HG02763 (cell line): ENCODE measurements at regions not wholly inside any gene's neighbourhood (a gene's known extent, or its start where the extent isn't known, plus 50 kb on each side); places are given as distances from the start of the nearest gene placed in this dataset.
"Not testable (repeated sequence)": the region's sequence is repeated elsewhere in the genome, so short reads cannot be mapped to it uniquely, and the experiment has no call there.

Experiments
- ATAC-seq: cut with Tn5 transposase; IDR thresholded peaks from one replicate; pipeline ENCODE4 v1.9.1; 2021; ENCODE audit warnings: mild to moderate bottlenecking, moderate library complexity; ENCODE audit not compliant: unreplicated experiment

- ATAC-seq: not testable (repeated sequence)
These were observed 102.8 kb upstream of the KCNMA1 start for GRCh38 chr10:77740396-77740795.

DNA sequence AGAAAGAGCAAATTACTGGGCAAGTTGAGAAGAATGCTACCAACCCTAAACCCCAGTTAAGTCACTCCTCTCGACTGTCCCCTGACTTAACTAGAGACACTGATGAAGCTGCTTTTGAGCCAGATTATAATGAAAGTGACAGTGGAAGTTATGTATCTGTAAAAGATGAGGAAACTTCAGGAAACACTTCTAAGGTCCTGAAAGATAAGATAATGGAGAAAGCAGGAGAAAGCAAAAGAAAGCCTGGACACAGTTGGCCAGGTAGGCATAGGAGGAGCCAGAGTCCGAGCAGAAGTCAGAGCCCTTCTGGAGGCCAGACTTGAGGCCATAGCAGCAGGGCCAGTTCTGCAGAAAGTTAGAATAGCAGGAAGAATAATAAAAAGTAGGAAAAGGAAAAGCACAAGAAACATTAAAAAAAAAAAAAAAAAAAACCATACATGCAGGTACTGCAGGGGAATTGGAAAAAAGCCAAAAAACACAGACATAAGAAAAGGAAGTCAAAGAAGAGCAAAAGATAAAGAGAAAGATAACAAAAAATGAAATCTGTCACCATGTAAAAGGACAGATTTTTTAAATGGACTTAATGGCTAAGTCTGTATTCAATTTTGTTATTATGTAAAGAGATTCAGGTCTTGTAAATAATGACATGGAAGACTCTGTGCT is 101.0 kb upstream of the KCNMA1 start:
- ATAC-seq: no peak

GRCh38 chr10:77737608-77738007 is 100.0 kb upstream of the KCNMA1 start:
- ATAC-seq: no peak

GRCh38 chr10:77735136-77735535 is 97.5 kb upstream of the KCNMA1 start:
- not testable (repeated sequence) for ATAC-seq

GRCh38 chr10:77732213-77733003 is 94.8 kb upstream of the KCNMA1 start:
- no peak for ATAC-seq

- no peak for ATAC-seq
These were observed 89.9 kb upstream of the KCNMA1 start for GRCh38 chr10:77727481-77727880.

GRCh38 chr10:77726732-77727131 is 89.1 kb upstream of the KCNMA1 start:
- ATAC-seq: no peak

- no peak for ATAC-seq
These were observed 88.7 kb upstream of the KCNMA1 start for GRCh38 chr10:77726301-77726700.

DNA sequence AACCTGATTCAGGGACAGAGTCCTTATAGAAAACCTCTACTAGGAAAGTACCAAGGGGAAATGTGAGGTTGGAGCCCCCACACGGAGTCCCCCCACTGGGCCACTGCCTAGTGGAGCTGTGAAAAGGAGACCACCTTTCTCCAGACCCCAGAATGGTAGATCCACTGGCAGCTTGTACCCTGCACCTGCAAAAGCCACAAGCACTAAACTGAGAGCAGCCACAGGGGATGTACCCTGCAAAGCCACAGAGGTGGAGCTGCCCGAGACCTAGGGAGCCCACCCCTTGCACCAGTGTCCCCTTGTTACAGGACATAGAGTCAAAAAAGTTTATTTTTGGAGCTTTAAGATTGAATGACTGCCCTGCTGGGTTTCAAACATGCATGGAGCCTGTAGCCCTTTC is 87.2 kb upstream of the KCNMA1 start:
- no peak for ATAC-seq

GRCh38 chr10:77723376-77723775 is 85.8 kb upstream of the KCNMA1 start:
- no peak for ATAC-seq

GRCh38 chr10:77722956-77723355 is 85.3 kb upstream of the KCNMA1 start:
- ATAC-seq: not testable (repeated sequence)

GRCh38 chr10:77721815-77722214 is 84.2 kb upstream of the KCNMA1 start:
- ATAC-seq: no peak

GRCh38 chr10:77718957-77719356 is 81.3 kb upstream of the KCNMA1 start:
- ATAC-seq: no peak

GRCh38 chr10:77718312-77718711 is 80.7 kb upstream of the KCNMA1 start:
- ATAC-seq: not testable (repeated sequence)

- ATAC-seq: no peak
These were observed 79.7 kb upstream of the KCNMA1 start for GRCh38 chr10:77717336-77717735.

- no peak for ATAC-seq
These were observed 79.1 kb upstream of the KCNMA1 start for GRCh38 chr10:77716458-77717317.

DNA sequence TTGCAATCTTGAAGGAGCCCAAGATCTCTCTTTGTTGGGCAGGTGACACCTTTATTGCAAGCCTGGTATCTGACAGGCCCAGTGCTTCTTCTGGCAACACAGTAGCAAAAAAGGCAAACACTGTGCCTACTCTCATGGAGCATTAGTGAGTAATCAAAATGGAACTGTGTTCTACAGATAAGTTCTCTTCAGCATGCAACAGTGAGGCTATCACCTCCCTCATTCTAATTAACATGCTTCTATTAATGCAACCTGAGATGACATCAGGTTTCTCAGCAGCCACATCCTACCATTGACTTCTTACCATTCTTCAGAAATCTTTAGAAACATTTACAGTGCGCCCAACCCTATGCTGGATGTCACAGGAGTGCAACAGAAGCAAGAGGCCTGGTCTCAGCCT is 77.9 kb upstream of the KCNMA1 start:
- no peak for ATAC-seq

- ATAC-seq: no peak
These were observed 77.5 kb upstream of the KCNMA1 start for GRCh38 chr10:77715088-77715487.

DNA sequence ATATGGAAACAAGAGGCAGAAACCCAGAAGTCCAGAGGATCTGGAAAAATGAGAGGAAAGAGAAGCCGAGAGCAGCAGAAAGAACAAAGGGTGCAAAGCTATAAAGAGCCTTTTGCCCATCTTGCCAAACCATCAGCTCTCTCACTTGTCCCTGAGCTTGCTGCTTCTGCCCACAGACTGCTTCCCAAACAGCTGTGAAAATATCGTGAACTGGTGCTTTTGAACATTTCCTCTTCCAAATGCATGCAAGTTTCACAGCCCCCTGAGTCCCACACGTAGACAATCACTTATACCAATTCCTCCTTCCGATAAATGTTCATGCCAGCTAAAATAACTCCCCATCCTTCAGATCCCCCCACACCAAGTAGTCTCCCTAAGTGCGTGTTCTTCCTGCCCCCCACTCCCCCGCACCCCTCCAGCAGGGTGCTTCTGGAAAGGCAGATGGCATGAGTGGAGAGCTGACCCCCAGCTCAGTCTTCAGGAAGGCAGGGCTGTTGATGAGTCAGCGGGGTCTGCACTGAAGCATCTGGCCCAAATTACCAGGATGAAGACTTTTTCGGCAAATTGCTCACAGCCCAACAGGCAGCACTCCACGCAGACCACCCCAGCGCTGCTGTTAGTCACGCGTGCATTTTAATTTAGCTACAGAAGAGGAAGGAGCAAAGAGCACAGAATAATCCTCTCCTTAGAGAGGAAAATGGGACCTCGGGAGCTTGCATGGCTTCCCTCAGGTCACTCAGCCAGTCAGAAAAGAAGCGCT is 76.1 kb upstream of the KCNMA1 start:
- ATAC-seq: no peak

DNA sequence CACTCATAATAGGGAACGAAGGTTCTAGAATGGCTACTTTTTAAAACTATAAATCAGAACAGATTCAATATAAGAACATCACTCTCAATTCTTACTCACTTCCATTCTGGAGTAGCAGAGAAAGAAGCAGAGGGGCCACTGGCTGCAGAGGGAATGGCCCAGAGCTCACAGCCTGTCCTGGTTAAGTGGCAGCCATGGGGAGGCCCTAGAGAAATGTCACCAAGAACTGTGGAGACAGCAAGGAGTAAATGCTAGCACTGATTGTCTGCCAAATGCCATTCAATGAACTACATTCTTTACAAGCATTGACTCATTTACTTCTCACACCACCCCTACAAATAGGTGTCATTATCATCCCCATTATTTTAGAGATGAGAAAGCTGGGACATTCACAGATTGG is 74.6 kb upstream of the KCNMA1 start:
- no peak for ATAC-seq

GRCh38 chr10:77711683-77712049 is 74.1 kb upstream of the KCNMA1 start:
- ATAC-seq: no peak
